ENCODE measurements at regions not wholly inside any gene's neighbourhood (a gene's known extent, or its start where the extent isn't known, plus 50 kb on each side); places are given as distances from the start of the nearest gene placed in this dataset.

DNA sequence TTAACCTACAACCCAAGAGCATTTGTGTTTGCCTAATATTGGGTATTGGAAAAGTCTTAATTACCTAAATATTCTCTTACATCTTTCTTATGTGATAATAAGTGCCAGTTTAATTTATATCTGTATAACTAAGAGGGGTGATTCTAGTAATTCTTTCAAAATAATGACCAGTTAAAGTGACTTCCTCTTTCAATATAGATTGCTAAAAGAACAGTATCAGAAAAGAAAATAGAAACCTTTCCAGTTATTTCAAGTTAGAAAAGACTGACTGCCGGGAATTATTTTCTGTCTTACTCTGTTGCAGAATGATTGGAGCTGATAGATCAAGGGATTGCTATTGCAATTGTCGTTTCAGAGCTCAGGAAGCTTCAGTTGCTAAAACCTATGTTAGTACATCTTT is 525.0 kb upstream of the SEMA3D start:
- TF ChIP-seq EZH2 (IDR thresholded peaks at IDR 0.05; ENCODE audit: low read length, missing control alignments) = no peak
- TF ChIP-seq, protein P1, sequence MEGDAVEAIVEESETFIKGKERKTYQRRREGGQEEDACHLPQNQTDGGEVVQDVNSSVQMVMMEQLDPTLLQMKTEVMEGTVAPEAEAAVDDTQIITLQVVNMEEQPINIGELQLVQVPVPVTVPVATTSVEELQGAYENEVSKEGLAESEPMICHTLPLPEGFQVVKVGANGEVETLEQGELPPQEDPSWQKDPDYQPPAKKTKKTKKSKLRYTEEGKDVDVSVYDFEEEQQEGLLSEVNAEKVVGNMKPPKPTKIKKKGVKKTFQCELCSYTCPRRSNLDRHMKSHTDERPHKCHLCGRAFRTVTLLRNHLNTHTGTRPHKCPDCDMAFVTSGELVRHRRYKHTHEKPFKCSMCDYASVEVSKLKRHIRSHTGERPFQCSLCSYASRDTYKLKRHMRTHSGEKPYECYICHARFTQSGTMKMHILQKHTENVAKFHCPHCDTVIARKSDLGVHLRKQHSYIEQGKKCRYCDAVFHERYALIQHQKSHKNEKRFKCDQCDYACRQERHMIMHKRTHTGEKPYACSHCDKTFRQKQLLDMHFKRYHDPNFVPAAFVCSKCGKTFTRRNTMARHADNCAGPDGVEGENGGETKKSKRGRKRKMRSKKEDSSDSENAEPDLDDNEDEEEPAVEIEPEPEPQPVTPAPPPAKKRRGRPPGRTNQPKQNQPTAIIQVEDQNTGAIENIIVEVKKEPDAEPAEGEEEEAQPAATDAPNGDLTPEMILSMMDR (conservative IDR thresholded peaks at IDR 0.05 in 1 of 2, IDR thresholded peaks at IDR 0.05 in 1 of 2; ENCODE audit: low read depth in 1 of 2, low read length in 2 of 2) = no peak

DNA sequence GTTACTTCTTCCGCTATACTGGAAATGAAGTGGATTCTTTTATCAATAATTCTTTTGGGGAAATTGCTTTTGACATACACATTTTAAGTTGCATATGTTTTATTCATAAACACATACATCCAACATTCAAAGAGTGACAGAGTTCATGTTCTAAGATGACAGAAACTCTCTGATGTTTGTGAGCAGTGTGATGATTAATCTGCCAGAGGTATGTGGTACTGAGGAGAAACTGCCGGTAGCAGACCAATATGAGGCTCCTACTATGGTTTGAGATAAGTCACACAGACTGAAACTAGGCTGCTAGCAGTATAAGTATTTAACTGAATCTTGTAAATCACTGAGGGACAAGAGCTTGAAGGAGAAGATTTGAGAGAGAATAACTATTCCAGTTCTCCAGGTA is 524.1 kb upstream of the SEMA3D start:
- TF ChIP-seq, protein P1 (conservative IDR thresholded peaks at IDR 0.05 in 1 of 2, IDR thresholded peaks at IDR 0.05 in 1 of 2; ENCODE audit: low read depth in 1 of 2, low read length in 2 of 2) = no peak
- TF ChIP-seq EZH2 (IDR thresholded peaks at IDR 0.05; ENCODE audit: low read length, missing control alignments) = no peak
- no peaks in the 10 kb centered on the region for H3K9me3 ChIP-seq (ENCODE audit: control insufficient read depth, insufficient read depth, low read depth, low read length)
- H3K4me1 ChIP-seq (ENCODE audit: control insufficient read depth, extremely low read depth, insufficient read depth, low read length) = no peaks in the 10 kb centered on the region
- no peak overlapping the region for H3K4me3 ChIP-seq (replicated peaks in 1 of 4; ENCODE audit: control extremely low read depth in 1 of 4, insufficient read depth in 1 of 4, low read depth in 3 of 4, low read length in 4 of 4)
- H4K20me1 ChIP-seq (ENCODE audit: control insufficient read depth, extremely low read depth, insufficient read depth, low read length) = no peaks in the 10 kb centered on the region
- H3K27me3 ChIP-seq (ENCODE audit: control insufficient read depth, insufficient read depth, low read length) = no peaks in the 10 kb centered on the region
- no peaks in the 10 kb centered on the region for H3K36me3 ChIP-seq (ENCODE audit: control insufficient read depth, insufficient read depth, low read length)
- H3K4me2 ChIP-seq (ENCODE audit: extremely low read depth, insufficient read depth, low read length) = no peak overlapping the region
- no peaks in the 10 kb centered on the region for H3K79me2 ChIP-seq (ENCODE audit: control insufficient read depth, insufficient read depth, low read length)
- no peak overlapping the region for H3K27ac ChIP-seq (ENCODE audit: insufficient read depth, low read length)
- no peak overlapping the region for H2AFZ ChIP-seq (ENCODE audit: low read length)
- no peak overlapping the region for H3K9ac ChIP-seq (ENCODE audit: insufficient read depth, low read length)
- DNase-seq (ENCODE audit: low read depth in 2 of 2) = no peak

More for the DNA sequence above, 525.0 kb upstream of the SEMA3D start:
- H3K4me3 ChIP-seq (replicated peaks in 1 of 4; ENCODE audit: control extremely low read depth in 1 of 4, insufficient read depth in 1 of 4, low read depth in 3 of 4, low read length in 4 of 4) = no peak overlapping the region
- no peak overlapping the region for H3K9ac ChIP-seq (ENCODE audit: insufficient read depth, low read length)
- no peaks in the 10 kb centered on the region for H4K20me1 ChIP-seq (ENCODE audit: control insufficient read depth, extremely low read depth, insufficient read depth, low read length)
- no peaks in the 10 kb centered on the region for H3K27me3 ChIP-seq (ENCODE audit: control insufficient read depth, insufficient read depth, low read length)
- no peaks in the 10 kb centered on the region for H3K9me3 ChIP-seq (ENCODE audit: control insufficient read depth, insufficient read depth, low read depth, low read length)
- H3K4me2 ChIP-seq (ENCODE audit: extremely low read depth, insufficient read depth, low read length) = no peak overlapping the region
- H2AFZ ChIP-seq (ENCODE audit: low read length) = no peak overlapping the region
- DNase-seq (ENCODE audit: low read depth in 2 of 2) = no peak
- H3K27ac ChIP-seq (ENCODE audit: insufficient read depth, low read length) = no peak overlapping the region
- H3K36me3 ChIP-seq (ENCODE audit: control insufficient read depth, insufficient read depth, low read length) = no peaks in the 10 kb centered on the region
- no peaks in the 10 kb centered on the region for H3K79me2 ChIP-seq (ENCODE audit: control insufficient read depth, insufficient read depth, low read length)
- H3K4me1 ChIP-seq (ENCODE audit: control insufficient read depth, extremely low read depth, insufficient read depth, low read length) = no peaks in the 10 kb centered on the region

DNA sequence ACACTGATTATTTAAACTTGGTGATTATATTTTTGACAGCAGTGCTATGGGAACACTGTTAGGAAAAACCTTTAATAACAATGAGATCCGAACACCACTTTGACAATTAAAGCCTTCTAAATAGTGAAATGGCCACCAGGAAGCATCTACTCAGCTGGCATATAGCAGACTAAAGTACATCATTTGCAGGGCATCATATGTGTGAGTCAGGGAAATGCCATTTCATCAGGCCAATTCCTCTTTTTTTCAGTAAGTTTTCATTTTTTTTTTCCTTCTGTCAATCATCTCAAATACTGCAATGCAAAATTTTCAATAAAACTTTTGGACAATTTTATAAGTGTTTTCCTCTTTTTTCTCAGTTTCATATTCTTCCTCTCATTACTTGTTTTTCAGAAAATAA is 521.4 kb upstream of the SEMA3D start:
- Histone ChIP-seq H3K9me3 (ENCODE audit: control insufficient read depth, insufficient read depth, low read depth, low read length) (no peaks in the 10 kb centered on the region), H3K4me2 (ENCODE audit: extremely low read depth, insufficient read depth, low read length) (no peak overlapping the region), H4K20me1 (ENCODE audit: control insufficient read depth, extremely low read depth, insufficient read depth, low read length) (no peaks in the 10 kb centered on the region), H3K36me3 (ENCODE audit: control insufficient read depth, insufficient read depth, low read length) (no peaks in the 10 kb centered on the region), H2AFZ (ENCODE audit: low read length) (no peak overlapping the region), H3K27me3 (ENCODE audit: control insufficient read depth, insufficient read depth, low read length) (no peaks in the 10 kb centered on the region), H3K79me2 (ENCODE audit: control insufficient read depth, insufficient read depth, low read length) (no peaks in the 10 kb centered on the region), H3K27ac (ENCODE audit: insufficient read depth, low read length) (no peak overlapping the region), H3K4me1 (ENCODE audit: control insufficient read depth, extremely low read depth, insufficient read depth, low read length) (no peaks in the 10 kb centered on the region), H3K4me3 (replicated peaks in 1 of 4; ENCODE audit: control extremely low read depth in 1 of 4, insufficient read depth in 1 of 4, low read depth in 3 of 4, low read length in 4 of 4) (no peak overlapping the region), H3K9ac (ENCODE audit: insufficient read depth, low read length) (no peak overlapping the region)
- DNase-seq (ENCODE audit: low read depth in 2 of 2) = no peak
- no peak for TF ChIP-seq EZH2 (IDR thresholded peaks at IDR 0.05; ENCODE audit: low read length, missing control alignments)
- TF ChIP-seq, protein P1 (conservative IDR thresholded peaks at IDR 0.05 in 1 of 2, IDR thresholded peaks at IDR 0.05 in 1 of 2; ENCODE audit: low read depth in 1 of 2, low read length in 2 of 2) = no peak
